PC-9 (cell line): ENCODE measurements at regions not wholly inside any gene's neighbourhood (a gene's known extent, or its start where the extent isn't known, plus 50 kb on each side); places are given as distances from the start of the nearest gene placed in this dataset.

Experiments
- CTCF ChIP-seq: fragments of 200-600 bp; sonication (generic); conservative IDR thresholded peaks from 2 replicates; pipeline ENCODE4 v1.6.1; 2017; ENCODE audit warnings: mixed run types, antibody characterized with exemption, mild to moderate bottlenecking, moderate library complexity
- EZH2 ChIP-seq: fragments of 200-600 bp; sonication (generic); IDR thresholded peaks from 2 replicates; pipeline ENCODE4 v1.8.0; 2017; ENCODE audit warnings: antibody characterized with exemption, low read depth

DNA sequence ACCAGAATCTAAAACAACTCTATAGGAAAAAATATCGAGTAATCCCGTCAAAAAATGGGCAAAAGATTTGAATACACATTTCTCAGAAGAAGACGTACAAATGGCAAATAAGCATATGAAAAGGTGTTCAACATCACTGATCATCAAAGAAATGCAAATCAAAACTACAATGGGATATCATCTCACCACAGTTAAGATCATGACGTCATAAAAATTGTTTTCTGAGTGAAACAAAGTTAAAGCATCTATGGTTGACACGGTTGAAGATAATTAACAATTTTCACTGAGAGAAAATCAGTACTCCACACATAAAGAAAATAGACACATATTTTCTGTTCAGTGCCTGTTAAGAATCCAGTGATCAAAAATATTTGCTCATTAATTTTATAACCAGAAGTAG, 1010.8 kb upstream of the ADGRL3 start:
- TF ChIP-seq CTCF (no peak), EZH2 (no peak)
